ENCODE measurements at regions not wholly inside any gene's neighbourhood (a gene's known extent, or its start where the extent isn't known, plus 50 kb on each side); places are given as distances from the start of the nearest gene placed in this dataset.

DNA sequence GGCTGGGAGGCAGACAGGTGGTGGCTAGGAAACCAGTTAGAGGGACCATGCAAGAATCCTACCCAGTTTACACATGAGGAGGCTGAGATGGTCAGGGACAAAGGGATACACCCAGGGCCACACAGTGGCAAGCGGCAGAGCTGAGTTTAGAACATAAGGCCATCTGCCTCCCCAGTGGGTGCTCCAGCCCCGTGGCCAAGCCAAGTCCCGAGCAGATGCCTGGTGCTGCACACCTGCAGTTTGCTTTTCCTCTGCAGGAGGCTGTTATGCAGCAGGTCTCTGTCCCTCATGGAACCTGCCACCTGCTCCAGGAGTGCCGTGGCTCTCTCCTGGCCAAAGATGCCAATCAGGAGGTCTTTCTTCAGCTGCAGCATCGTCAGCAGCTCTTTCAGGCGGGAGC lies 70.8 kb downstream of the SYNE3 start:
- in situ Hi-C loops (cut with MboI; ENCODE audit: low sequenced_read_pairs in 4 of 4), result loop anchor here in 2 of 4 donors (25.0 kb wide), 2 partner anchors 242 to 758 kb away; partner anchors contain the start of gene TCL1B (in 1 of the 2)
- Histone ChIP-seq H3K27me3 (no peaks in the 10 kb centered on the region), H3K4me1 (no peaks in the 10 kb centered on the region), H3K4me3 (no peak overlapping the region), H3K36me3 (no peaks in the 10 kb centered on the region), H3K9me3 (no peaks in the 10 kb centered on the region), H3K27ac (no peak overlapping the region)
- intact Hi-C loops (cut with DNase I; ENCODE audit: low total_unique reads), result loop anchor here (10.0 kb wide), 1 partner anchor 239 kb away; the partner anchor contains the start of gene TCL1B
- ATAC-seq (no peak), DNase-seq (no peak)
- TF ChIP-seq, protein P1, sequence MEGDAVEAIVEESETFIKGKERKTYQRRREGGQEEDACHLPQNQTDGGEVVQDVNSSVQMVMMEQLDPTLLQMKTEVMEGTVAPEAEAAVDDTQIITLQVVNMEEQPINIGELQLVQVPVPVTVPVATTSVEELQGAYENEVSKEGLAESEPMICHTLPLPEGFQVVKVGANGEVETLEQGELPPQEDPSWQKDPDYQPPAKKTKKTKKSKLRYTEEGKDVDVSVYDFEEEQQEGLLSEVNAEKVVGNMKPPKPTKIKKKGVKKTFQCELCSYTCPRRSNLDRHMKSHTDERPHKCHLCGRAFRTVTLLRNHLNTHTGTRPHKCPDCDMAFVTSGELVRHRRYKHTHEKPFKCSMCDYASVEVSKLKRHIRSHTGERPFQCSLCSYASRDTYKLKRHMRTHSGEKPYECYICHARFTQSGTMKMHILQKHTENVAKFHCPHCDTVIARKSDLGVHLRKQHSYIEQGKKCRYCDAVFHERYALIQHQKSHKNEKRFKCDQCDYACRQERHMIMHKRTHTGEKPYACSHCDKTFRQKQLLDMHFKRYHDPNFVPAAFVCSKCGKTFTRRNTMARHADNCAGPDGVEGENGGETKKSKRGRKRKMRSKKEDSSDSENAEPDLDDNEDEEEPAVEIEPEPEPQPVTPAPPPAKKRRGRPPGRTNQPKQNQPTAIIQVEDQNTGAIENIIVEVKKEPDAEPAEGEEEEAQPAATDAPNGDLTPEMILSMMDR (IDR thresholded peaks at IDR 0.05 in 4 of 5, conservative IDR thresholded peaks at IDR 0.05 in 1 of 5), result no peak
- TF ChIP-seq POLR2A (IDR thresholded peaks at IDR 0.05), result no peak

DNA sequence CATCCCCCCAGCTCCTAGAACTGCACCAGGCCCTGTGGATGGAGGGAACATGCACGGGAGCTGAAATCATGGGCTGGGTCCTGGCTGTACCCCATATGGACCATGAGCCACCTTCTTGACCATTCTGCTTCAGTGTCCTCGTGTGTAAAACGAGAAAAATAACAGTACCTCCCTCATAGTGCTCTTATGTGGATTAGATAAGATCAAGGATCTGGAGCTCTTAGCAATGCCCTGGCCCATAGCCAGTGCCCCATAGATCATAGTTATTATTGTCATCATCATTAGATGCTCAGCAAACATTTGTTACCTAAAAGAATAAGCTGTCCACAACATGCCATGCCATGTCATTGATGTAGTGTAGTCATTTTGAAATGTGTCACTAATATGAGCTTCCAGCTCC lies 71.3 kb downstream of the SYNE3 start:
- H3K9me3 ChIP-seq, result no peaks in the 10 kb centered on the region
- TF ChIP-seq, protein P1 (IDR thresholded peaks at IDR 0.05 in 4 of 5, conservative IDR thresholded peaks at IDR 0.05 in 1 of 5), result no peak
- no peak for TF ChIP-seq POLR2A (IDR thresholded peaks at IDR 0.05)
- no peak overlapping the region for H3K27ac ChIP-seq
- no peak for ATAC-seq
- H3K4me3 ChIP-seq, result no peak overlapping the region
- no peaks in the 10 kb centered on the region for H3K4me1 ChIP-seq
- H3K27me3 ChIP-seq, result no peaks in the 10 kb centered on the region
- DNase-seq, result no peak
- intact Hi-C loops (cut with DNase I; ENCODE audit: low total_unique reads), result loop anchor here (10.0 kb wide), 1 partner anchor 240 kb away; the partner anchor contains the start of gene TCL1B
- H3K36me3 ChIP-seq, result no peaks in the 10 kb centered on the region
- in situ Hi-C loops (cut with MboI; ENCODE audit: low sequenced_read_pairs in 4 of 4), result loop anchor here in 2 of 4 donors (25.0 kb wide), 2 partner anchors 242 to 758 kb away; partner anchors contain the start of gene TCL1B (in 1 of the 2)

DNA sequence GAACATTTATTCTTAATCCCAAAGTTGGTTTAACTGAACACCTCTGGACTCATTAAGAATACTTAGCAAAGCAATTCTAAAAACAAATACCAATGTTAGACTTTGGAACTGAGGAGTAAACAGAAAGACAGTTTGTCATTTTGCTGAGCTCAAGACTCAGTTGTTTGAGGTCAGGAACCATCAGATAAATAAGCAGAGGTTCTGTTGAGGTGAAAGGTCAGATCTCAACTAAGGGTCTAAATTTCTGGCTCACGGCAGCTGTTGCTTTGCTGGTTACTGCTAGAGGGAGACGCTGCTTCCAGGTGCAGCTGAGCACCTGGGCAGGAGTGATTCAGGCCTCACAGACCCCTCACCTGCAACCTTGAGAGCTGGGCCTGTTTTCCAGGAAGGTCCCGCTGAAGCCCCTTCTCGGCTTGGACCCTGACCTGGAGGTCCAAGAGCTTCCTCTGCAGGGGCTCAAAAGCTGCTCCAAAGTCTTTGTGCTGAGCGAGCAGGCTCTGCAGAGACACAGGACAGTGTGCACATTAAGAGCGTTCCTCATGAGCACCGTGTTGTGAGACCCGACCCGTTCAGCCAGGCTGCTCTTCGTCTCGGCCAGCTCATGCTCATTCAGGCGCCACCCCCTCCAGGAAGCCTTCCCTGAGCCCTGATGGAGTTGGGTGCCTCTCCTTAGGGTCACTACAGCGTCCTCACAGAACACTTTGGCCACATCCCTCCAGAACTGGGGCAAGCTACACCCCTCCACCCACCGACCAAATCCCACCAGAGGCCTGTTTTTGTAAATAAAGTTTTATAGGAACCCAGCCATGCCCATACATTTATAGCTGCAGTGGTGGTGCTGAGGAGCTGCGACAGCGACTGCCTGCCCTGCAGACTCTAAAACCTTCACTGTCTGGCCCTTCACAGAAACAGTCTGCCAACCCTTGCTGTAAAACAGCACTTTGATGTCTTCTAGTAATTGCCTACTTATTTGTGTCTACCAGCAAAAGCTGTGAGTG lies 72.0 kb downstream of the SYNE3 start:
- no peak for ATAC-seq
- intact Hi-C loops (cut with DNase I; ENCODE audit: low total_unique reads), result loop anchor here (10.0 kb wide), 1 partner anchor 240 kb away; the partner anchor contains the start of gene TCL1B

DNA sequence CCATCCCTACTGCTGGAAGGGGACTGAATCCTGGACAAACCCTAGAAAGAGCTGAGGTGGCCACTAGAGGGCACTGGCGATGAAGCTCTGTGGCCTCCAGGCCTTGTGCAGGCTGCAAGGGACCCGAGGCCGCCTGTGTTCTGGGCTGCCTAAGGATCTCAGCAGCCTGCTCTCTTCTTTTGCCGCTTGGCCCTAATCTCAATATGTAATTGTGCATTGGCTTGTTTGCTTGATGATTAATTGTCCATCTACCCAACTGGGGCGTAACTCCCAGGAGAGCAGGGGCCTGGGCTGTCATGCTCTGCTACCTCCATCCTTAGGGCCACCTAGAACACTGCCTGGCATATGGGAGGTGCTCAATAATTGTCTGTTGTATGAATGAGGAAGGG lies 73.8 kb downstream of the SYNE3 start:
- no peak overlapping the region for H3K4me3 ChIP-seq
- intact Hi-C loops (cut with DNase I; ENCODE audit: low total_unique reads) (loop anchor here (1.0 to 10.0 kb wide), 2 partner anchors 85 to 242 kb away; partner anchors contain the start of gene TCL1B), in situ Hi-C loops (cut with MboI; ENCODE audit: low sequenced_read_pairs in 4 of 4) (loop anchor here (5.0 to 25.0 kb wide), 4 partner anchors 85 to 755 kb away; partner anchors contain the start of gene TCL1B (in 1 of the 4))
- peak; percentile 55 to 75 for DNase-seq
- H3K36me3 ChIP-seq, result peaks cover 0 to 7% of the 10 kb centered on the region in 2 donors
- H3K27ac ChIP-seq, result no peak overlapping the region
- ATAC-seq, result peak; percentile 92 to 99
- H3K4me1 ChIP-seq, result no peaks in the 10 kb centered on the region
- no peak for TF ChIP-seq POLR2A (IDR thresholded peaks at IDR 0.05)
- TF ChIP-seq, protein P1 (IDR thresholded peaks at IDR 0.05 in 4 of 5, conservative IDR thresholded peaks at IDR 0.05 in 1 of 5), result peak; percentile 70 to 89 (median 84)
- no peaks in the 10 kb centered on the region for H3K9me3 ChIP-seq
- no peaks in the 10 kb centered on the region for H3K27me3 ChIP-seq

More for the DNA sequence above, 72.0 kb downstream of the SYNE3 start:
- Histone ChIP-seq H3K36me3 (peaks cover 0 to 4% of the 10 kb centered on the region in 2 donors), H3K4me1 (no peaks in the 10 kb centered on the region), H3K4me3 (no peak overlapping the region), H3K27ac (no peak overlapping the region), H3K27me3 (no peaks in the 10 kb centered on the region), H3K9me3 (no peaks in the 10 kb centered on the region)
- no peak for TF ChIP-seq POLR2A (IDR thresholded peaks at IDR 0.05)
- TF ChIP-seq, protein P1 (IDR thresholded peaks at IDR 0.05 in 4 of 5, conservative IDR thresholded peaks at IDR 0.05 in 1 of 5), result no peak
- in situ Hi-C loops (cut with MboI; ENCODE audit: low sequenced_read_pairs in 4 of 4), result loop anchor here (5.0 to 25.0 kb wide), 4 partner anchors 83 to 757 kb away; partner anchors contain the start of gene TCL1B (in 1 of the 4)
- DNase-seq, result no peak
